Peyer's patch (tissue), 4 donors: ENCODE measurements at regions not wholly inside any gene's neighbourhood (a gene's known extent, or its start where the extent isn't known, plus 50 kb on each side); places are given as distances from the start of the nearest gene placed in this dataset.

Experiments
- CTCF ChIP-seq, 6 experiments: fragments of 450-650 bp in 4 of 6; fragments of 200-600 bp in 2 of 6; sonication (generic) in 1 of 6; IDR thresholded peaks; one replicate each; pipeline ENCODE4 v1.5.1; 2017 to 2019; ENCODE audit warnings: antibody characterized with exemption in 6 of 6, mild to moderate bottlenecking in 3 of 6, moderate library complexity in 1 of 6
- POLR2A ChIP-seq, 2 donors: fragments of 450-650 bp; IDR thresholded peaks; one replicate each; pipeline ENCODE4 v1.5.1; 2017; ENCODE audit warnings: antibody characterized with exemption in 2 of 2, mild to moderate bottlenecking in 2 of 2, moderate library complexity in 2 of 2

- no peak for TF ChIP-seq CTCF (IDR thresholded peaks at IDR 0.05)
- no peak for TF ChIP-seq POLR2A (IDR thresholded peaks at IDR 0.05)
Observed at GRCh38 chr5:107290780-107291398, 379.8 kb downstream of the EFNA5 start.
